ENCODE measurements at regions not wholly inside any gene's neighbourhood (a gene's known extent, or its start where the extent isn't known, plus 50 kb on each side); places are given as distances from the start of the nearest gene placed in this dataset.

- no peak overlapping the region for H3K4me2 ChIP-seq (ENCODE audit: low read length, poor library complexity, severe bottlenecking)
- no peaks in the 10 kb centered on the region for H3K4me1 ChIP-seq (ENCODE audit: control insufficient read depth, insufficient read depth, low read depth, low read length)
- H3K14ac ChIP-seq (ENCODE audit: low read length in 2 of 2), result no peak overlapping the region
- H3K23ac ChIP-seq (ENCODE audit: low read length in 2 of 2), result no peak overlapping the region
- H3K36me3 ChIP-seq (ENCODE audit: control insufficient read depth in 1 of 2, insufficient read depth in 2 of 2, low read depth in 1 of 2, low read length in 2 of 2), result no peaks in the 10 kb centered on the region
- H2AK5ac ChIP-seq (ENCODE audit: low read length, severe bottlenecking), result no peak overlapping the region
- no peak overlapping the region for H2BK12ac ChIP-seq (ENCODE audit: low read length in 2 of 2)
- H3K4ac ChIP-seq (ENCODE audit: low read depth in 1 of 2, low read length in 2 of 2), result no peak overlapping the region
- no peak overlapping the region for H3K18ac ChIP-seq (ENCODE audit: low read depth in 1 of 2, low read length in 2 of 2)
- H3K79me1 ChIP-seq (replicated peaks; ENCODE audit: low read length, poor library complexity, severe bottlenecking), result no peaks in the 10 kb centered on the region
- H3K27me3 ChIP-seq (ENCODE audit: control insufficient read depth in 1 of 2, insufficient read depth in 1 of 2, low read length in 2 of 2), result peaks cover 0 to 10% of the 10 kb centered on the region in 2 experiments
- no peak overlapping the region for H3K27ac ChIP-seq (ENCODE audit: low read length, poor library complexity, severe bottlenecking)
- no peak overlapping the region for H4K8ac ChIP-seq (ENCODE audit: low read length)
- peaks cover 45% of the 10 kb centered on the region for H3K9me3 ChIP-seq (ENCODE audit: control insufficient read depth, low read length)
- no peak overlapping the region for H2BK15ac ChIP-seq (ENCODE audit: low read depth, poor library complexity, severe bottlenecking)
- no peak overlapping the region for H2BK5ac ChIP-seq (ENCODE audit: low read depth, low read length, poor library complexity, severe bottlenecking)
- H4K91ac ChIP-seq (ENCODE audit: low read length), result no peak overlapping the region
- no peak overlapping the region for H3K4me3 ChIP-seq (ENCODE audit: insufficient read depth in 1 of 2, low read depth in 1 of 2, low read length in 2 of 2)
- no peak overlapping the region for H2BK120ac ChIP-seq (ENCODE audit: low read depth, low read length)
- no peak overlapping the region for H3K9ac ChIP-seq (ENCODE audit: low read length)
- no peak for DNase-seq
- H2AFZ ChIP-seq (ENCODE audit: low read depth, low read length), result no peak overlapping the region
Measured at GRCh38 chr12:76202621-76203020, 118.1 kb upstream of the NAP1L1 start.

DNA sequence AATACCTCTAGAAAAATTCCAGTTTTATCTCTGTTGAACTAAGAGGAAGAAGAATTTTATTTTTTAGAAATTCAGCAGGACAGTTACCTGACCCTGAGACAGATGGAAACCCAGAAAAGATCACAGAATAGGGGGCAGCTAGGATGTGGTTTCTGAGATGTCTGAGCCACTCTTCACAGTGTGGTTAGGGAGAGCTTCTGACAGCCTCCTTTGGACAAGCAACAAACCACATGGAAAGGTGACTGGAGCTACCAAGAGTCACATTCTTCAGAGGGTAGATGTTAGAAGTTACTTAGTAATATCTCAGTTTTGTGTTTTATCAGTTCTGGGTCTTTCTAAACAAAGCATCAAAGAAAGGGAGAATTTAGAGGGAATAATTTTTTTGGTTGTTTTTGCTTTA, 117.3 kb upstream of the NAP1L1 start:
- no peak overlapping the region for H2AK5ac ChIP-seq (ENCODE audit: low read length, severe bottlenecking)
- no peaks in the 10 kb centered on the region for H3K4me1 ChIP-seq (ENCODE audit: control insufficient read depth, insufficient read depth, low read depth, low read length)
- H3K9ac ChIP-seq (ENCODE audit: low read length), result no peak overlapping the region
- H3K23ac ChIP-seq (ENCODE audit: low read length in 2 of 2), result no peak overlapping the region
- H3K4me3 ChIP-seq (ENCODE audit: insufficient read depth in 1 of 2, low read depth in 1 of 2, low read length in 2 of 2), result no peak overlapping the region
- peak; percentile 25 for DNase-seq
- H2AFZ ChIP-seq (ENCODE audit: low read depth, low read length), result no peak overlapping the region
- no peak overlapping the region for H3K4ac ChIP-seq (ENCODE audit: low read depth in 1 of 2, low read length in 2 of 2)
- H4K8ac ChIP-seq (ENCODE audit: low read length), result no peak overlapping the region
- no peak overlapping the region for H3K4me2 ChIP-seq (ENCODE audit: low read length, poor library complexity, severe bottlenecking)
- H3K14ac ChIP-seq (ENCODE audit: low read length in 2 of 2), result no peak overlapping the region
- no peak overlapping the region for H2BK15ac ChIP-seq (ENCODE audit: low read depth, poor library complexity, severe bottlenecking)
- peaks cover 0 to 4% of the 10 kb centered on the region in 2 experiments for H3K27me3 ChIP-seq (ENCODE audit: control insufficient read depth in 1 of 2, insufficient read depth in 1 of 2, low read length in 2 of 2)
- H3K27ac ChIP-seq (ENCODE audit: low read length, poor library complexity, severe bottlenecking), result no peak overlapping the region
- H3K18ac ChIP-seq (ENCODE audit: low read depth in 1 of 2, low read length in 2 of 2), result peak overlapping the region in 1 of 2 experiments; percentile 19
- H2BK120ac ChIP-seq (ENCODE audit: low read depth, low read length), result no peak overlapping the region
- H4K91ac ChIP-seq (ENCODE audit: low read length), result no peak overlapping the region
- H3K9me3 ChIP-seq (ENCODE audit: control insufficient read depth, low read length), result peaks cover 48% of the 10 kb centered on the region
- no peaks in the 10 kb centered on the region for H3K79me1 ChIP-seq (replicated peaks; ENCODE audit: low read length, poor library complexity, severe bottlenecking)
- no peak overlapping the region for H2BK5ac ChIP-seq (ENCODE audit: low read depth, low read length, poor library complexity, severe bottlenecking)
- no peak overlapping the region for H2BK12ac ChIP-seq (ENCODE audit: low read length in 2 of 2)
- H3K36me3 ChIP-seq (ENCODE audit: control insufficient read depth in 1 of 2, insufficient read depth in 2 of 2, low read depth in 1 of 2, low read length in 2 of 2), result no peaks in the 10 kb centered on the region

- 20% methylated on average over 1 of the region's 2 CpGs for whole genome bisulfite sequencing
- H2BK12ac ChIP-seq (ENCODE audit: low read length in 2 of 2), result no peak overlapping the region
Measured at GRCh38 chr12:76201316-76201715, 116.8 kb upstream of the NAP1L1 start.

DNA sequence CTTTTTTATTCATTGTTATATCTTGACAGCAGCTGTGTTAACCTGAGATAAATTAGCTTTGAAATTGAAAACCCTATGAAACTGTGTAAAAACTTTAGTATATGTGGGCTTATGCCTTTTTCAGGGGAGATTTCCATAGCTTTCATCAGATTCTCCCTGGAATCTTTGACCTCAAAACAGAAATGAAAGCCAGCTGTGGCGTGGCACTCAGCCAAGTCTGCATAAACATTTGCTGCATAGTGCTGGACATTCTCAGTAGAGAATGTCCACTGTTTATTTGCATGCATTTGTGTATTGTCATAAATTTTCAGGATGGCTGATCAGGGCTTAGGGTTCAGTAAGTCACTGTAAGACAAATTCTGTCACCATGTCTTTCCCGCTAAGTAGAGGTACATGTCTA, 115.3 kb upstream of the NAP1L1 start:
- Histone ChIP-seq H4K91ac (ENCODE audit: low read length) (no peak overlapping the region), H3K79me1 (replicated peaks; ENCODE audit: low read length, poor library complexity, severe bottlenecking) (no peaks in the 10 kb centered on the region), H2BK5ac (ENCODE audit: low read depth, low read length, poor library complexity, severe bottlenecking) (no peak overlapping the region), H2BK12ac (ENCODE audit: low read length in 2 of 2) (no peak overlapping the region), H3K14ac (ENCODE audit: low read length in 2 of 2) (no peak overlapping the region), H4K8ac (ENCODE audit: low read length) (no peak overlapping the region), H3K27me3 (ENCODE audit: control insufficient read depth in 1 of 2, insufficient read depth in 1 of 2, low read length in 2 of 2) (no peaks in the 10 kb centered on the region), H3K36me3 (ENCODE audit: control insufficient read depth in 1 of 2, insufficient read depth in 2 of 2, low read depth in 1 of 2, low read length in 2 of 2) (no peaks in the 10 kb centered on the region), H3K4me2 (ENCODE audit: low read length, poor library complexity, severe bottlenecking) (no peak overlapping the region), H3K18ac (ENCODE audit: low read depth in 1 of 2, low read length in 2 of 2) (no peak overlapping the region), H3K9ac (ENCODE audit: low read length) (no peak overlapping the region), H2BK120ac (ENCODE audit: low read depth, low read length) (no peak overlapping the region), H3K27ac (ENCODE audit: low read length, poor library complexity, severe bottlenecking) (no peak overlapping the region), H3K9me3 (ENCODE audit: control insufficient read depth, low read length) (peaks cover 53% of the 10 kb centered on the region), H3K23ac (ENCODE audit: low read length in 2 of 2) (no peak overlapping the region), H2BK15ac (ENCODE audit: low read depth, poor library complexity, severe bottlenecking) (no peak overlapping the region), H3K4me3 (ENCODE audit: insufficient read depth in 1 of 2, low read depth in 1 of 2, low read length in 2 of 2) (no peak overlapping the region), H3K4ac (ENCODE audit: low read depth in 1 of 2, low read length in 2 of 2) (no peak overlapping the region), H2AK5ac (ENCODE audit: low read length, severe bottlenecking) (no peak overlapping the region), H3K4me1 (ENCODE audit: control insufficient read depth, insufficient read depth, low read depth, low read length) (no peaks in the 10 kb centered on the region), H2AFZ (ENCODE audit: low read depth, low read length) (no peak overlapping the region)
- peak; percentile 90 for DNase-seq
- WGBS, result 36% methylated on average over 1 of the region's 2 CpGs

More at GRCh38 chr12:76201316-76201715, 116.8 kb upstream of the NAP1L1 start:
- no peak overlapping the region for H2BK120ac ChIP-seq (ENCODE audit: low read depth, low read length)
- H3K4me3 ChIP-seq (ENCODE audit: insufficient read depth in 1 of 2, low read depth in 1 of 2, low read length in 2 of 2), result no peak overlapping the region
- H3K27ac ChIP-seq (ENCODE audit: low read length, poor library complexity, severe bottlenecking), result no peak overlapping the region
- H3K9me3 ChIP-seq (ENCODE audit: control insufficient read depth, low read length), result peaks cover 51% of the 10 kb centered on the region
- H3K14ac ChIP-seq (ENCODE audit: low read length in 2 of 2), result no peak overlapping the region
- no peak overlapping the region for H4K8ac ChIP-seq (ENCODE audit: low read length)
- H3K4me2 ChIP-seq (ENCODE audit: low read length, poor library complexity, severe bottlenecking), result no peak overlapping the region
- DNase-seq, result peak; percentile 16
- no peak overlapping the region for H2BK5ac ChIP-seq (ENCODE audit: low read depth, low read length, poor library complexity, severe bottlenecking)
- no peak overlapping the region for H3K23ac ChIP-seq (ENCODE audit: low read length in 2 of 2)
- no peak overlapping the region for H3K9ac ChIP-seq (ENCODE audit: low read length)
- H2AFZ ChIP-seq (ENCODE audit: low read depth, low read length), result no peak overlapping the region
- no peak overlapping the region for H3K18ac ChIP-seq (ENCODE audit: low read depth in 1 of 2, low read length in 2 of 2)
- H3K36me3 ChIP-seq (ENCODE audit: control insufficient read depth in 1 of 2, insufficient read depth in 2 of 2, low read depth in 1 of 2, low read length in 2 of 2), result no peaks in the 10 kb centered on the region
- H4K91ac ChIP-seq (ENCODE audit: low read length), result no peak overlapping the region
- H3K4me1 ChIP-seq (ENCODE audit: control insufficient read depth, insufficient read depth, low read depth, low read length), result no peaks in the 10 kb centered on the region
- H2BK15ac ChIP-seq (ENCODE audit: low read depth, poor library complexity, severe bottlenecking), result no peak overlapping the region
- H2AK5ac ChIP-seq (ENCODE audit: low read length, severe bottlenecking), result no peak overlapping the region
- peaks cover 0 to 4% of the 10 kb centered on the region in 2 experiments for H3K27me3 ChIP-seq (ENCODE audit: control insufficient read depth in 1 of 2, insufficient read depth in 1 of 2, low read length in 2 of 2)
- peak overlapping the region in 1 of 2 experiments; percentile 35 for H3K4ac ChIP-seq (ENCODE audit: low read depth in 1 of 2, low read length in 2 of 2)
- H3K79me1 ChIP-seq (replicated peaks; ENCODE audit: low read length, poor library complexity, severe bottlenecking), result no peaks in the 10 kb centered on the region

Data from mesenchymal stem cell (in vitro differentiated cells and primary cell).